ENCODE measurements at regions not wholly inside any gene's neighbourhood (a gene's known extent, or its start where the extent isn't known, plus 50 kb on each side); places are given as distances from the start of the nearest gene placed in this dataset.

DNA sequence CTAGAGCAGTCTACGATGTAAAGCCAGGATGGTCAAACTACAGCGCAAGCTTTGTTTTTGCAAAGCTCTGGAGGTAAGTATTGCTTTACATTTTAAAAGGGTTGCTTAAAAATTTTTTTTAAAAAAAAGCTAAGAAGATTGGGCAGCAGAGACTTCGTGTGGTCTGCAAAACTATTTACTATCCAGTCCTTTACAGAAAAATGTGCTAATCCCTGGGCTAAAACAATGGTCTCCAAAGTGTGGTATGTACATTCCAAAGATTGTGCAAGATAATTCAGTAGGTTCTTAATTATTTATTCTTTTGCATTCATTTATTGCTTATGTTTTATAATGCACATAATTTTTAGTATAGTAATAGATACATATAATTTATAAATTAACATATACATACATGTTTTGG, 113.2 kb downstream of the MFAP3L start:
- intact Hi-C loops (cut with micrococcal nuclease; ENCODE audit: unreplicated experiment) (no loop called here), in situ Hi-C loops (cut with HindIII; ENCODE audit: low pct_unique_long_range_greater_than_20kb, low sequenced_read_pairs) (no loop called here)
- CTCF ChIA-PET, result no interaction called here
- Histone ChIP-seq H3K27ac (ENCODE audit: low read length) (no peak overlapping the region), H3K4me1 (ENCODE audit: control insufficient read depth, insufficient read depth, low read length) (no peaks in the 10 kb centered on the region), H3K9me3 (ENCODE audit: control insufficient read depth, insufficient read depth, low read depth, low read length) (no peaks in the 10 kb centered on the region), H3K36me3 (ENCODE audit: control insufficient read depth, insufficient read depth, low read length) (no peaks in the 10 kb centered on the region), H3K4me3 (ENCODE audit: low read depth in 2 of 2, low read length in 2 of 2) (no peak overlapping the region), H3K27me3 (ENCODE audit: control insufficient read depth, insufficient read depth, low read length) (no peaks in the 10 kb centered on the region)
- no TSS peak for BruUV-seq (replicated peaks)
- no peak for ATAC-seq
- POLR2A ChIA-PET, result no interaction called here
- TF ChIP-seq, protein P1, sequence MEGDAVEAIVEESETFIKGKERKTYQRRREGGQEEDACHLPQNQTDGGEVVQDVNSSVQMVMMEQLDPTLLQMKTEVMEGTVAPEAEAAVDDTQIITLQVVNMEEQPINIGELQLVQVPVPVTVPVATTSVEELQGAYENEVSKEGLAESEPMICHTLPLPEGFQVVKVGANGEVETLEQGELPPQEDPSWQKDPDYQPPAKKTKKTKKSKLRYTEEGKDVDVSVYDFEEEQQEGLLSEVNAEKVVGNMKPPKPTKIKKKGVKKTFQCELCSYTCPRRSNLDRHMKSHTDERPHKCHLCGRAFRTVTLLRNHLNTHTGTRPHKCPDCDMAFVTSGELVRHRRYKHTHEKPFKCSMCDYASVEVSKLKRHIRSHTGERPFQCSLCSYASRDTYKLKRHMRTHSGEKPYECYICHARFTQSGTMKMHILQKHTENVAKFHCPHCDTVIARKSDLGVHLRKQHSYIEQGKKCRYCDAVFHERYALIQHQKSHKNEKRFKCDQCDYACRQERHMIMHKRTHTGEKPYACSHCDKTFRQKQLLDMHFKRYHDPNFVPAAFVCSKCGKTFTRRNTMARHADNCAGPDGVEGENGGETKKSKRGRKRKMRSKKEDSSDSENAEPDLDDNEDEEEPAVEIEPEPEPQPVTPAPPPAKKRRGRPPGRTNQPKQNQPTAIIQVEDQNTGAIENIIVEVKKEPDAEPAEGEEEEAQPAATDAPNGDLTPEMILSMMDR (IDR thresholded peaks at IDR 0.05), result no peak
- no peak for TF ChIP-seq POLR2AphosphoS5 (IDR thresholded peaks at IDR 0.05; ENCODE audit: low read depth, low read length)
- no peak for DNase-seq (ENCODE audit: low read depth, low spot score)

DNA sequence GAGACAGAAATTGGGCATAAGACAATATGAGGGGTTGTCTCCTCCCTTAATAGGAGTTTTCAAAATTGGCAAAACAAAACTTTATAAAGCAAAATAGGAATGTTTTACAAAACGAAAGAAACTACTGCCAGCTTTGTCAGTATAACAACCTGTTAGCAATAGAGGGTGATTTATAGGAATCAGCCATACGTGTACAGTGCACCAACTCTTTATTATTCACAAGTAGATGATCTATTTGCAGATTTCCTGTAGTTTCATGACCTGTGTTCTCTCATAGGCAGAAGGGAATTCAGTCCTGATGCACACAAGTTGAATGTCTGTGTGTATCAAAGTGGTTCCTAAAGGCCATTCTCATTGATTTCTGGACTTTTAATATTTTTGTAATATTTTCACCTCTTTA, 116.3 kb downstream of the MFAP3L start:
- POLR2A ChIA-PET, result no interaction called here
- in situ Hi-C loops (cut with HindIII; ENCODE audit: low pct_unique_long_range_greater_than_20kb, low sequenced_read_pairs) (no loop called here), intact Hi-C loops (cut with micrococcal nuclease; ENCODE audit: unreplicated experiment) (no loop called here)
- CTCF ChIA-PET, result no interaction called here
- TF ChIP-seq SIN3A (IDR thresholded peaks at IDR 0.05; ENCODE audit: borderline replicate concordance, insufficient read depth, low read depth, low read length), result no peak
- TF ChIP-seq, protein P2, sequence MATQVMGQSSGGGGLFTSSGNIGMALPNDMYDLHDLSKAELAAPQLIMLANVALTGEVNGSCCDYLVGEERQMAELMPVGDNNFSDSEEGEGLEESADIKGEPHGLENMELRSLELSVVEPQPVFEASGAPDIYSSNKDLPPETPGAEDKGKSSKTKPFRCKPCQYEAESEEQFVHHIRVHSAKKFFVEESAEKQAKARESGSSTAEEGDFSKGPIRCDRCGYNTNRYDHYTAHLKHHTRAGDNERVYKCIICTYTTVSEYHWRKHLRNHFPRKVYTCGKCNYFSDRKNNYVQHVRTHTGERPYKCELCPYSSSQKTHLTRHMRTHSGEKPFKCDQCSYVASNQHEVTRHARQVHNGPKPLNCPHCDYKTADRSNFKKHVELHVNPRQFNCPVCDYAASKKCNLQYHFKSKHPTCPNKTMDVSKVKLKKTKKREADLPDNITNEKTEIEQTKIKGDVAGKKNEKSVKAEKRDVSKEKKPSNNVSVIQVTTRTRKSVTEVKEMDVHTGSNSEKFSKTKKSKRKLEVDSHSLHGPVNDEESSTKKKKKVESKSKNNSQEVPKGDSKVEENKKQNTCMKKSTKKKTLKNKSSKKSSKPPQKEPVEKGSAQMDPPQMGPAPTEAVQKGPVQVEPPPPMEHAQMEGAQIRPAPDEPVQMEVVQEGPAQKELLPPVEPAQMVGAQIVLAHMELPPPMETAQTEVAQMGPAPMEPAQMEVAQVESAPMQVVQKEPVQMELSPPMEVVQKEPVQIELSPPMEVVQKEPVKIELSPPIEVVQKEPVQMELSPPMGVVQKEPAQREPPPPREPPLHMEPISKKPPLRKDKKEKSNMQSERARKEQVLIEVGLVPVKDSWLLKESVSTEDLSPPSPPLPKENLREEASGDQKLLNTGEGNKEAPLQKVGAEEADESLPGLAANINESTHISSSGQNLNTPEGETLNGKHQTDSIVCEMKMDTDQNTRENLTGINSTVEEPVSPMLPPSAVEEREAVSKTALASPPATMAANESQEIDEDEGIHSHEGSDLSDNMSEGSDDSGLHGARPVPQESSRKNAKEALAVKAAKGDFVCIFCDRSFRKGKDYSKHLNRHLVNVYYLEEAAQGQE (IDR thresholded peaks at IDR 0.05; ENCODE audit: insufficient read depth in 1 of 2, low read depth in 2 of 2, low read length in 1 of 2), result no peak
- TF ChIP-seq POLR2AphosphoS5 (IDR thresholded peaks at IDR 0.05; ENCODE audit: low read depth, low read length), result no peak
- TF ChIP-seq, protein P1 (IDR thresholded peaks at IDR 0.05), result no peak
- no peak for TF ChIP-seq TCF7L2 (IDR thresholded peaks at IDR 0.05; ENCODE audit: low read depth, low read length)
- ATAC-seq (no peak), DNase-seq (ENCODE audit: low read depth, low spot score) (no peak)
- H3K4me3 ChIP-seq (ENCODE audit: low read depth in 2 of 2, low read length in 2 of 2), result no peak overlapping the region
- no peaks in the 10 kb centered on the region for H3K4me1 ChIP-seq (ENCODE audit: control insufficient read depth, insufficient read depth, low read length)
- H3K9me3 ChIP-seq (ENCODE audit: control insufficient read depth, insufficient read depth, low read depth, low read length), result no peaks in the 10 kb centered on the region
- BruUV-seq (replicated peaks), result no TSS peak
- H3K36me3 ChIP-seq (ENCODE audit: control insufficient read depth, insufficient read depth, low read length), result no peaks in the 10 kb centered on the region
- H3K27me3 ChIP-seq (ENCODE audit: control insufficient read depth, insufficient read depth, low read length), result no peaks in the 10 kb centered on the region
- H3K27ac ChIP-seq (ENCODE audit: low read length), result no peak overlapping the region

DNA sequence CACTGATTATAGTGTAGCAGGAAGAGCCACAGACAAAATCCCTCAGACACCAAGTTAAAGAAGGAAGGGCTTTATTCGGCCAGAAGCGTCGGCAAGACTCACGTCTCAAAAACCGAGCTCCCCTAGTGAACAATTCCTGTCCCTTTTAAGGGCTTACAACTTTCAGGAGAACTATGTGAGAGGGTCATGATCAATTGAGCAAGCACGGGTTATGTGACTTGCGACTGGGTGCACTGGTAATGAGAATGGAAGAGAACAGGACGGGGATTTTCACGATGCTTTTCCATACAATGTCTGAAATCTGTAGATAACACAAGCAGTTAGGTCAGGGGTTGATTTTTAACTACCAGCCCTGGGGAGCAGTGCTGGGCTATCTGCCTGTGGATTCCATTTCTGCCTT, 116.7 kb downstream of the MFAP3L start:
- Histone ChIP-seq H3K27me3 (ENCODE audit: control insufficient read depth, insufficient read depth, low read length) (no peaks in the 10 kb centered on the region), H3K27ac (ENCODE audit: low read length) (no peak overlapping the region), H3K36me3 (ENCODE audit: control insufficient read depth, insufficient read depth, low read length) (no peaks in the 10 kb centered on the region), H3K9me3 (ENCODE audit: control insufficient read depth, insufficient read depth, low read depth, low read length) (no peaks in the 10 kb centered on the region), H3K4me1 (ENCODE audit: control insufficient read depth, insufficient read depth, low read length) (no peaks in the 10 kb centered on the region), H3K4me3 (ENCODE audit: low read depth in 2 of 2, low read length in 2 of 2) (no peak overlapping the region)
- TF ChIP-seq, protein P2 (IDR thresholded peaks at IDR 0.05; ENCODE audit: insufficient read depth in 1 of 2, low read depth in 2 of 2, low read length in 1 of 2), result no peak
- TF ChIP-seq, protein P1 (IDR thresholded peaks at IDR 0.05), result no peak
- TF ChIP-seq POLR2AphosphoS5 (IDR thresholded peaks at IDR 0.05; ENCODE audit: low read depth, low read length), result no peak
- TF ChIP-seq SIN3A (IDR thresholded peaks at IDR 0.05; ENCODE audit: borderline replicate concordance, insufficient read depth, low read depth, low read length), result no peak
- TF ChIP-seq TCF7L2 (IDR thresholded peaks at IDR 0.05; ENCODE audit: low read depth, low read length), result no peak
- in situ Hi-C loops (cut with HindIII; ENCODE audit: low pct_unique_long_range_greater_than_20kb, low sequenced_read_pairs) (no loop called here), intact Hi-C loops (cut with micrococcal nuclease; ENCODE audit: unreplicated experiment) (no loop called here)
- ATAC-seq (no peak), DNase-seq (ENCODE audit: low read depth, low spot score) (no peak)
- CTCF ChIA-PET, result no interaction called here
- POLR2A ChIA-PET, result no interaction called here
- no TSS peak for BruUV-seq (replicated peaks)

All from Panc1 (cell line).